ENCODE measurements at regions not wholly inside any gene's neighbourhood (a gene's known extent, or its start where the extent isn't known, plus 50 kb on each side); places are given as distances from the start of the nearest gene placed in this dataset.
"Not testable (repeated sequence)": the region's sequence is repeated elsewhere in the genome, so short reads cannot be mapped to it uniquely, and the experiment has no call there.

GRCh38 chr4:159024266-159024665, 78.6 kb upstream of the RAPGEF2 start:
- 64 to 72% methylated on average over 5 of the region's 5 CpGs for WGBS, 2 donors
- peak overlapping the region in 3 of 4 donors; percentile 57 to 78 (median 71) for H3K27ac ChIP-seq
- H3K4me1 ChIP-seq: peaks cover 0 to 39% (median 19%) of the 10 kb centered on the region in 4 donors
- no peaks in the 10 kb centered on the region for H3K27me3 ChIP-seq
- DNase-seq: no peak
- TF ChIP-seq CTCF (IDR thresholded peaks at IDR 0.05) (no peak), EP300 (IDR thresholded peaks at IDR 0.05) (no peak), POLR2A (IDR thresholded peaks at IDR 0.05) (no peak), POLR2AphosphoS5 (IDR thresholded peaks at IDR 0.05) (no peak)
- H3K4me3 ChIP-seq: no peak overlapping the region
- no peaks in the 10 kb centered on the region for H3K9me3 ChIP-seq
- H3K36me3 ChIP-seq: no peaks in the 10 kb centered on the region
- intact Hi-C loops (cut with DNase I): loop anchor here (5.0 kb wide), 2 partner anchors 78 to 153 kb away; partner anchors contain the start of gene RAPGEF2

DNA sequence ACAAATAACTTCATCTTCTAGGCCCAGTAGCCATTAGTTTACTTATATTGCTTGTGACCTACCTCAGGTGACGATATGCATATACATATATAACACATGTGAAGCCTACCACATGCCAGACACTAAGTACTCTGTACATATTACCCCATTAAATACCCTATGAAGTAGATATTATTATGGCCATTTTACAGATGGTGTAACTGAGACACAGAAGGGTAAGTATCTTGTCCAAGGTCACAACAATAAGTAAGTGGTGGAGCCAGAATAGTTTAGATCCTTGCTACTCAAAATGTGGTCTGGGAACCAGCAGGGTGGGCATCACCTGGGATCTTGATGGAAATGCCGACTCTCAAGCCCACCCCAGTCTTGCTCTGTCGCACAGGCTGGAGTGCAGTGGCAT, 78.1 kb upstream of the RAPGEF2 start:
- intact Hi-C loops (cut with DNase I): loop anchor here (5.0 kb wide), 2 partner anchors 77 to 152 kb away; partner anchors contain the start of gene RAPGEF2
- Histone ChIP-seq H3K9me3 (no peaks in the 10 kb centered on the region), H3K27ac (peak overlapping the region in 2 of 4 donors; percentile 1 to 71), H3K36me3 (no peaks in the 10 kb centered on the region), H3K4me1 (peaks cover 0 to 39% (median 19%) of the 10 kb centered on the region in 4 donors), H3K4me3 (no peak overlapping the region), H3K27me3 (no peaks in the 10 kb centered on the region)
- TF ChIP-seq POLR2AphosphoS5 (IDR thresholded peaks at IDR 0.05) (no peak), POLR2A (IDR thresholded peaks at IDR 0.05) (no peak), CTCF (IDR thresholded peaks at IDR 0.05) (no peak), EP300 (IDR thresholded peaks at IDR 0.05) (no peak)
- WGBS, 2 donors: 95 to 96% methylated on average over 3 of the region's 3 CpGs
- no peak for DNase-seq

DNA sequence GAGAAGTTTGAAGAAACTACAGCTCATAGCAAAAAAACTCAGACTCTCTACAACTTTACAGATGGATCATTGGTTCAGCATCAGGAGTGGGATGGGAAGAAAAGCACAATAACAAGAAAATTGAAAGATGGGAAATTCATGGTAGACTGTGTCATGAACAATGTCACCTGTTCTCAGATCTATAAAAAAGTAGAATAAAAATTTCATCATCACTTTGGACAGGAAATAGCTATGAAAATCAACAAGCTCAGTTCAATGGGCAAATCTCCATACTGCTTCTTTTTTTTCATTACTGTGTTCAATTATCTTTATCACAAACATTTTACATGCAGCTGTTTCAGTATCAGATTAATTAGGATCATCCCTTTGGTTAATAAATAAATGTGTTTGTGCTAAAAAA, 76.5 kb upstream of the RAPGEF2 start:
- Histone ChIP-seq H3K36me3 (no peaks in the 10 kb centered on the region), H3K4me3 (no peak overlapping the region), H3K4me1 (peaks cover 0 to 36% (median 18%) of the 10 kb centered on the region in 4 donors), H3K27me3 (no peaks in the 10 kb centered on the region), H3K9me3 (no peaks in the 10 kb centered on the region), H3K27ac (no peak overlapping the region)
- intact Hi-C loops (cut with DNase I): no loop called here
- no peak for DNase-seq
- TF ChIP-seq CTCF (IDR thresholded peaks at IDR 0.05) (no peak), POLR2AphosphoS5 (IDR thresholded peaks at IDR 0.05) (no peak), POLR2A (IDR thresholded peaks at IDR 0.05) (no peak), EP300 (IDR thresholded peaks at IDR 0.05) (no peak)

GRCh38 chr4:159027535-159027934, 75.3 kb upstream of the RAPGEF2 start:
- H3K27ac ChIP-seq: no peak overlapping the region
- no peaks in the 10 kb centered on the region for H3K9me3 ChIP-seq
- intact Hi-C loops (cut with DNase I): no loop called here
- no peak overlapping the region for H3K4me3 ChIP-seq
- DNase-seq: no peak
- TF ChIP-seq EP300 (IDR thresholded peaks at IDR 0.05) (no peak), POLR2AphosphoS5 (IDR thresholded peaks at IDR 0.05) (no peak), CTCF (IDR thresholded peaks at IDR 0.05) (no peak), POLR2A (IDR thresholded peaks at IDR 0.05) (no peak)
- no peaks in the 10 kb centered on the region for H3K36me3 ChIP-seq
- no peaks in the 10 kb centered on the region for H3K27me3 ChIP-seq
- peaks cover 0 to 24% (median 13%) of the 10 kb centered on the region in 4 donors for H3K4me1 ChIP-seq
- WGBS, 2 donors: 81 to 89% methylated on average over 2 of the region's 2 CpGs

DNA sequence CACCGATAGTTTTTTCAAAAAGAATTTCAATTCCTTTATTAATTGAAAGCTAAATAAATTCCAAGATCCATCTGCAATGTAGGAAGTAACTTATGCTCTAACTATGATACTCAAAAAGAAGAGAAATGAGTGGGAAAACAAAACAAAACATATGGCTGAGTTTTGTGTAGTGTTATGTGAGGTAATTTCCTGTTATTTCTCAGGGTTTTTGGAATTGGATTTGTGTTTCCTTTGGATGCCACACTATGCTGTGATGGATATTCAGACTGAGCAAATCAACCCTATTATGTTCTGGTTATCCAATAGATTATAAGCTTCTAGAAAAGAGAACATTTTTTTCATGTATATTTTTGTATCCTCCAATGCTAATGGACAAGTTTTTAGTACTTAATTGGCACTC, 73.4 kb upstream of the RAPGEF2 start:
- Histone ChIP-seq H3K36me3 (no peaks in the 10 kb centered on the region), H3K4me3 (no peak overlapping the region), H3K27ac (no peak overlapping the region), H3K27me3 (no peaks in the 10 kb centered on the region), H3K9me3 (no peaks in the 10 kb centered on the region), H3K4me1 (peaks cover 0 to 6% (median under 1%) of the 10 kb centered on the region in 4 donors)
- DNase-seq: no peak
- TF ChIP-seq CTCF (IDR thresholded peaks at IDR 0.05) (no peak), EP300 (IDR thresholded peaks at IDR 0.05) (no peak), POLR2AphosphoS5 (IDR thresholded peaks at IDR 0.05) (no peak), POLR2A (IDR thresholded peaks at IDR 0.05) (no peak)
- whole genome bisulfite sequencing, 2 donors: 97 to 98% methylated on average over 1 of the region's 1 CpG
- intact Hi-C loops (cut with DNase I): no loop called here

DNA sequence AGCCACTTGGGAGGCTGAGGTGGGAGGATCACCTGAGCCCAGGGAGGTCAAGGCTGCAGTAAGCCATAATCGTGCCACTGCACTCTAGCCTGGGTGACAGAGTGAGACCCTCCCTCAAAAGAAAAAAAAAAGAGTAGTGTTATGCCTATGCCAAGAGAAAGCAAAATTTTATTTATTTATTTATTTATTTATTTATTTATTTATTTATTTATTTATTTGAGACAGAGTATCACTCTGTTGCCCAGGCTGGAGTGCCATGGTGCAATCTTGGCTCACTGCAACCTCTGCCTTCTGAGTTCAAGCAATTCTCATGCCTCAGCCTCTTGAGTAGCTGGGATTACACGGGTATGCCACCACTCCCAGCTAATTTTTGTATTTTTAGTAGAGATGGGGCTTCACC, 72.6 kb upstream of the RAPGEF2 start:
- DNase-seq; H3K9me3 ChIP-seq; intact Hi-C loops (cut with DNase I); H3K27ac ChIP-seq; H3K36me3 ChIP-seq; H3K4me3 ChIP-seq; H3K27me3 ChIP-seq; H3K4me1 ChIP-seq: not testable (repeated sequence)
- WGBS, 2 donors: 89 to 90% methylated on average over 2 of the region's 2 CpGs
